ENCODE measurements at regions not wholly inside any gene's neighbourhood (a gene's known extent, or its start where the extent isn't known, plus 50 kb on each side); places are given as distances from the start of the nearest gene placed in this dataset.
"Not testable (repeated sequence)": the region's sequence is repeated elsewhere in the genome, so short reads cannot be mapped to it uniquely, and the experiment has no call there.

- DNase-seq: no peak
These were observed 100.1 kb upstream of the PRSS3 start for GRCh38 chr9:33695299-33695698.

GRCh38 chr9:33695856-33696255 is 99.5 kb upstream of the PRSS3 start:
- DNase-seq: no peak

- peak; percentile 24 to 43 for DNase-seq
These were observed 98.2 kb upstream of the PRSS3 start for GRCh38 chr9:33697171-33697570.

DNA sequence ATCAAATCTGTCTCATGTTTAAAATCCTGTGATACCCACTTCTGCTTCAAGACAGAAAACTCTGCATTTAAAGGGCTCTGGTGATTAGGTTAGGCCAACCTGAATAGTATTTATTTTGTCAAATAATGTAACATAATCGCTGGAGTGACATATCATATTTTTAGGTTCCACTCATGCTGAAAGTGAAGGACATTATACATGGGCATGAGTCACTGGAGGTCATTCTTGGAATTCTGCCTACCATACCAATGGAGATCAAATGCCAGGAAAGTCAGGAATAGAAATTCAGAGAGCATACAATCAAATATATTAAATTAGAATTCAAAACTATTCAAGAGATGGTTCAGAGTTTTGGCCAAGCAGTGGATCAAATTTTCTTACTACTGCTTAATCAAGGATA is 97.1 kb upstream of the PRSS3 start:
- no peak for DNase-seq

DNA sequence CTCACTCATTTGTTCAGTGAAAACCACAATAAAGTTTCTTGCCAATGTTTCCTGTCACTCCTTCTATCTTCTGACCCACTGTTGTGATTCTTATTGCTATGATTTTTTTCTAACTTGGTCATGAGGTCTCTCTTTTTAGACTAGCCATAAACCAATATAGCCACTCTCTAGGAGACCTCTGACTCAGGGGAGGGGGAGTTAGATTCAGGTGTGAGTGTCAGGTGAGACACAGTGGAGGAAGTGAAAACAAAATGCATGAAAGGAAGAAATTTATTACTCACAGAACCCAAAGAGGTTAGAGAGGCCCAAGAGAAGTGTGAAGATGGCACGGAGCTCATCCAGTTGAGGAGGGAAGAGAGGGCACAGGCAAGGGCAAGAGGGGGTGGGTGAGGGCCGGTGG is 94.4 kb upstream of the PRSS3 start:
- DNase-seq: not testable (repeated sequence)

DNA sequence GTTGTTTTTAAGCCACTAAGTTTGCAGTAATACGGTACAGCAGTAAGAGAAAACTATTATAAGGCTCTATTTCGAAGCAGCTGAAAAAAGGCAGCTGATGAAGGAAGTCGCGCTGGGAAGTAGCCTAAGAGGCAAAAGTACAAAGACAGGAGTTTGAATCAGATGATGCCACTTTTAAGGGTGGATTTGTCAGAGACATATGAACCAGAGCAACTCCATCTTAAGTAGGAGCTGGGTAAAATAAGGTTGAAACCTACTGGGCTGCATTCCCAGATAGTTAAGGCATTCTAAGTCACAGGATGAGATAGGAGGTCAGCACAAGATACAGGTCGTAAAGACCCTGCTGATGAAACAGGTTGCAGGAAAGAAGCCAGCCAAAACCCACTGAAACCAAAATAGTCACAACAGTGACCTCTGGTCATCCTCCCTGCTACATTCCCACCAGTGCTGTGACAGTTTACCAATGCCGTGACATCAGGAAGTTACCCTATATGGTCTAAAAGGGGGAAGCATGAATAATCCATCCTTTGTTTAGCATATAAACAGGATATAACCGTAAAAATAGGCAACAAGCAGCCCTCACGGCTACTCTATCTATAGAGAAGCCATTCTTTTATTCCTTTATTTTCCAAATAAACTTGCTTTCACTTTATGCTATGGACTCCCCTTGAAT is 91.8 kb upstream of the PRSS3 start:
- peak; percentile 41 to 49 for DNase-seq

GRCh38 chr9:33705440-33705839 is 89.9 kb upstream of the PRSS3 start:
- not testable (repeated sequence) for DNase-seq

GRCh38 chr9:33708441-33708840 is 86.9 kb upstream of the PRSS3 start:
- DNase-seq: no peak

GRCh38 chr9:33709269-33709668 is 86.1 kb upstream of the PRSS3 start:
- DNase-seq: no peak

DNA sequence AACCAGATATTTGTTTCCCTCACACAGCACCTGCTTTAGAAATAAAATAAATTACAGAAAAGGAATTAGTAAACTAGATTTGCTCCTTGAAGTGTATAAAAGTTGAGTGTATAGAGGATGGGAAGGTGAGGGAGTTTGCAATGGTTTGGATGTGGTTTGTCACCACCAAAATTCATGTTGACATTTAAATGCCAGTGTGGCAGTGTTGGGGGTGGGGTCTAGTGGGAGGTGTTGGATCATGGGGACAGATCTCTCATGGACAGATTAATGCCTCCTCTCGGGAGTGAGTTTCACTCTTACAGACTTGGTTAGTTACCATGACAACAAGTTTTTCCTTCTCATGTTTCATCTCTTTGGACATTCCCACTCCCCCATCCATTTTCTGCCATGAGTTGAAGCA is 83.9 kb upstream of the PRSS3 start:
- not testable (repeated sequence) for DNase-seq

GRCh38 chr9:33714989-33715388 is 80.4 kb upstream of the PRSS3 start:
- peak in 1 of 2 donors; percentile 65 for DNase-seq

GRCh38 chr9:33718987-33719386 is 76.4 kb upstream of the PRSS3 start:
- DNase-seq: peak; percentile 76 to 82

- DNase-seq: peak in 1 of 2 donors; percentile 16
These were observed 75.6 kb upstream of the PRSS3 start for GRCh38 chr9:33719581-33720374.

GRCh38 chr9:33721674-33722358 is 73.5 kb upstream of the PRSS3 start:
- DNase-seq: peak; percentile 40 to 95

GRCh38 chr9:33722359-33722675 is 73.0 kb upstream of the PRSS3 start:
- DNase-seq: no peak

- DNase-seq: no peak
These were observed 66.7 kb upstream of the PRSS3 start for GRCh38 chr9:33728613-33729012.

- DNase-seq: peak in 1 of 2 donors; percentile 71
These were observed 64.2 kb upstream of the PRSS3 start for GRCh38 chr9:33731142-33731541.

- DNase-seq: no peak
These were observed 63.7 kb upstream of the PRSS3 start for GRCh38 chr9:33731625-33732024.

GRCh38 chr9:33734247-33734940 is 61.0 kb upstream of the PRSS3 start:
- not testable (repeated sequence) for DNase-seq

DNA sequence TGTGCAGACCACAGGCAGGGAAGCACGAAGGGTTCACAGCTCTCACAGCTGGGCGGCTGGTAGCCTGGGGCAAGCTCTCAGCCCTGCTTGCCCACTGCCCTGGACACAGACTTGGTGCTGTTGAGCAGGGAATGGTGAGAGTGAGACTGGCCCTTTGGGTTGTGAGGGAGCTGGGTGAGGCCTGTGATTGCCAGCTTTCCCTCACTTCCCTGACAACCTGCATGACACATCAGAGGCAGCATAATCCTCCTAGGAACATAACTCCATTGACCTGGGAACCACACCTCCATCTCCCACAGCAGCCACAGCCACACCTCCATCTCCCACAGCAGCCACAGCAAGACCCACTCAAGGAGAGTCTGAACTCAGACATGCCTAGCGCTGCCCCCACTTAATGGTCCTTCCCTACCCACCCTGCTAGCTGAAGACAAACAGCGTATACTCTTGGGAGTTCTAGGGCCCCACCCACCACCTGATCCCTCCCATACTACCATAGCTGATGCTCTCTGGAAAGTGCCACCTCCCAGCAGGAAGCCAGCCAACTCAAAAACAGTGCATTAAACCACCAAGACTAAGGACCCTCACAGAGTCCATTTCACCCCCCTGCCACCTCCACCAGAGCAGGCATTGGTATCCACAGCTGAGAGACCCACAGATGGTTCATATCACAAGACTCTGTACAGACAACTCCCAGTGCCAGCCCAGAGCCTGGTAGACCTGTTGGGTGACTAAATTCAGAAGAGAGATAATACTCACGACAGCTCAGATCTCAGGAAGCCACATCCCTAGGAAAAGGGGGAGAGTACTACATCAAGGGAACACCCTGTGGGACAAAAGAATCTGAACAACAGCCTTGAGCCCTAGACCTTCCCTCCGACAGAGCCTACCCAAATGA is 60.2 kb upstream of the PRSS3 start:
- DNase-seq: not testable (repeated sequence)

DNA sequence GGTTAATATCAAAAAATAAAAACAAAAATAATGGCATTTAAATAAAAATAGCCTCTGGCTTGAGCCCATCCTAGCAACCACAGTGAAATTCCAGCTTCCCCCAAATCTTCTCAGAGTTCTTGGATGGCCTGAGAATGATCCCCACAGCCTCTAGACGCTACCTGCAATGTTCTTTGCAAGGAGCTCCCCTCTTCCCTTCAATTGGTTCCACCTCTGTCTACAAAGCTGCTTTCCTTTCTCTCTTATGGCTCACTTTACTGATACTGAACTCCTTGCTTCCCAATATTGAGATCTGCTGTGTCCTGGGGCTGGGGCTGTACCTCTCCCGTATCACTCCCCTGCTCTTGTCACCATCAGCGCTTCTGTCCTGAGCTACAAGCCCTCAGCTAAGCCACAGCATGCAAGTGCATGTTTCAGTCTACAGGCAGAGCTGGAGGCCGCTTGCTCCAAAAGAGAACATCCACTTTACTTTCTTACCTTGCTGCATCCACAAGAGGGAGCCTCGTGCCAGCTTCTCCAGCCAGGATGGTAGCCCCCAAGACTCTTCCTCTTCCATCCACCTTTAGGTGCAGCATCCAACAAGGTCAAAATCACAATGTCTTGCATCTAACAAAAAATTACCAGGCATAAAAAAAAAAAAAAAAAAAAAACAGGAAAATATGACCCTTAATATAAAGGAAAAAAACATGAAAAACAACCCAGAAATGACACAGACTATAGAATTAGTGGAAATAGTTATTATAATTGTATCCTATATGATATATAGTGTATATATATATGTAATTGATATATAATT is 57.4 kb upstream of the PRSS3 start:
- DNase-seq: peak in 1 of 2 donors; percentile 52

Measured in inflammatory macrophage treated with lipopolysaccharide for 1 hour (primary cell).